NB4 (cell line): ENCODE measurements at regions not wholly inside any gene's neighbourhood (a gene's known extent, or its start where the extent isn't known, plus 50 kb on each side); places are given as distances from the start of the nearest gene placed in this dataset.

ENCODE experiments used
- POLR2A ChIP-seq: IDR thresholded peaks from 2 replicates; pipeline ENCODE4 v1.6.1; 2011; ENCODE audit warnings: mild to moderate bottlenecking; ENCODE audit not compliant: insufficient read length; ENCODE audit errors: extremely low read depth
- TF ChIP-seq, protein P1 (sequence below): IDR thresholded peaks from 2 replicates; pipeline ENCODE4 v1.6.1; 2011; ENCODE audit warnings: low read depth, low read length
- TF ChIP-seq, protein P2 (sequence below): IDR thresholded peaks from one replicate; pipeline ENCODE4 v1.5.1; 2012; ENCODE audit warnings: low read depth, low read length

DNA sequence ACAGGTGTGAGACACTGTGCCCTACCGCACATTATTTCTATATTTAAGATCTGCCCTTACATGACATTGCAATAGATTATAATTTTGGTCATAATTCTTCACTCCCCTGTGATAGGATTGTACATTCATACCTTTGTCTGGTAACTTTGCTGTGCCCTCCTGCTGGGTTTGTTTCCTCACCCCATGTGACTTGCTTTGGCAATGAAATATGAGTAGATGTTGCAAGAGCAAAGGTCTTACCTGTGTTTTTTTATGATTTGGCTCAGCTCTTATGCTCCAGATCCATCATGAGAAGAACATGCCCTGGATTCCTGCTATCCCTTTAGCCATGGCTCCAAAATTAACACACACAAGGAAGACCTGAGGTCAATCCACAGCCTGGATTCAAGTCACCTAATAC, 137.7 kb upstream of the EOMES start:
- TF ChIP-seq POLR2A: no peak
- TF ChIP-seq, protein P1, sequence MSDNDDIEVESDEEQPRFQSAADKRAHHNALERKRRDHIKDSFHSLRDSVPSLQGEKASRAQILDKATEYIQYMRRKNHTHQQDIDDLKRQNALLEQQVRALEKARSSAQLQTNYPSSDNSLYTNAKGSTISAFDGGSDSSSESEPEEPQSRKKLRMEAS: no peak
- TF ChIP-seq, protein P2, sequence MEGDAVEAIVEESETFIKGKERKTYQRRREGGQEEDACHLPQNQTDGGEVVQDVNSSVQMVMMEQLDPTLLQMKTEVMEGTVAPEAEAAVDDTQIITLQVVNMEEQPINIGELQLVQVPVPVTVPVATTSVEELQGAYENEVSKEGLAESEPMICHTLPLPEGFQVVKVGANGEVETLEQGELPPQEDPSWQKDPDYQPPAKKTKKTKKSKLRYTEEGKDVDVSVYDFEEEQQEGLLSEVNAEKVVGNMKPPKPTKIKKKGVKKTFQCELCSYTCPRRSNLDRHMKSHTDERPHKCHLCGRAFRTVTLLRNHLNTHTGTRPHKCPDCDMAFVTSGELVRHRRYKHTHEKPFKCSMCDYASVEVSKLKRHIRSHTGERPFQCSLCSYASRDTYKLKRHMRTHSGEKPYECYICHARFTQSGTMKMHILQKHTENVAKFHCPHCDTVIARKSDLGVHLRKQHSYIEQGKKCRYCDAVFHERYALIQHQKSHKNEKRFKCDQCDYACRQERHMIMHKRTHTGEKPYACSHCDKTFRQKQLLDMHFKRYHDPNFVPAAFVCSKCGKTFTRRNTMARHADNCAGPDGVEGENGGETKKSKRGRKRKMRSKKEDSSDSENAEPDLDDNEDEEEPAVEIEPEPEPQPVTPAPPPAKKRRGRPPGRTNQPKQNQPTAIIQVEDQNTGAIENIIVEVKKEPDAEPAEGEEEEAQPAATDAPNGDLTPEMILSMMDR: no peak
